ENCODE measurements at regions not wholly inside any gene's neighbourhood (a gene's known extent, or its start where the extent isn't known, plus 50 kb on each side); places are given as distances from the start of the nearest gene placed in this dataset.

- Histone ChIP-seq H3F3A (ENCODE audit: insufficient read depth, low read depth) (no peaks in the 10 kb centered on the region), H3K4me1 (replicated peaks; ENCODE audit: insufficient read depth) (no peaks in the 10 kb centered on the region), H3K36me3 (ENCODE audit: low read depth) (no peaks in the 10 kb centered on the region), H3K4me3 (no peak overlapping the region), H3K4me2 (no peak overlapping the region), H2AFZ (no peak overlapping the region), H4K20me1 (ENCODE audit: insufficient read depth) (no peaks in the 10 kb centered on the region), H3K9me2 (ENCODE audit: insufficient read depth) (no peaks in the 10 kb centered on the region; the same call in 1 of the 2 replicates), H3K27ac (no peak overlapping the region), H3K9me3 (ENCODE audit: insufficient read depth, low read depth) (no peaks in the 10 kb centered on the region), H3K27me3 (ENCODE audit: insufficient read depth, low read depth) (no peaks in the 10 kb centered on the region), H3K79me2 (ENCODE audit: low read depth) (no peaks in the 10 kb centered on the region)
- intact Hi-C loops (cut with micrococcal nuclease; ENCODE audit: unreplicated experiment): no loop called here
- TF ChIP-seq EZH2 (IDR thresholded peaks at IDR 0.05; ENCODE audit: low read depth) (no peak), CTCF (conservative IDR thresholded peaks at IDR 0.05) (0 out of 2 replicates have a peak, but pooled peaks have one; percentile 17)
- ChIA-PET POLR2A (ENCODE audit: unreplicated experiment) (no interaction called here), CTCF (no interaction called here)
- BruUV-seq (replicated peaks): no TSS peak
- no peak for DNase-seq
These were observed 73.1 kb upstream of the ANKRD50 start for GRCh38 chr4:124785645-124786044.

- CTCF ChIA-PET: no interaction called here
These were observed 71.3 kb upstream of the ANKRD50 start for GRCh38 chr4:124783847-124784246.

GRCh38 chr4:124777007-124777406 lies 64.5 kb upstream of the ANKRD50 start:
- TF ChIP-seq EZH2 (IDR thresholded peaks at IDR 0.05; ENCODE audit: low read depth) (no peak), CTCF (conservative IDR thresholded peaks at IDR 0.05) (no peak)
- no peaks in the 10 kb centered on the region for H3F3A ChIP-seq (ENCODE audit: insufficient read depth, low read depth)
- no peaks in the 10 kb centered on the region for H3K36me3 ChIP-seq (ENCODE audit: low read depth)
- ChIA-PET POLR2A (ENCODE audit: unreplicated experiment) (no interaction called here), CTCF (no interaction called here)
- no peaks in the 10 kb centered on the region for H3K27me3 ChIP-seq (ENCODE audit: insufficient read depth, low read depth)
- intact Hi-C loops (cut with micrococcal nuclease; ENCODE audit: unreplicated experiment): no loop called here
- H3K9me2 ChIP-seq (ENCODE audit: insufficient read depth): no peaks in the 10 kb centered on the region
- H4K20me1 ChIP-seq (ENCODE audit: insufficient read depth): no peaks in the 10 kb centered on the region
- no peak overlapping the region for H3K4me3 ChIP-seq
- BruUV-seq (replicated peaks): no TSS peak
- H3K9me3 ChIP-seq (ENCODE audit: insufficient read depth, low read depth): no peaks in the 10 kb centered on the region
- no peak overlapping the region for H3K4me2 ChIP-seq
- no peaks in the 10 kb centered on the region for H3K4me1 ChIP-seq (replicated peaks; ENCODE audit: insufficient read depth)
- no peak for DNase-seq
- no peak overlapping the region for H3K27ac ChIP-seq
- no peak overlapping the region for H2AFZ ChIP-seq
- H3K79me2 ChIP-seq (ENCODE audit: low read depth): no peaks in the 10 kb centered on the region

More at GRCh38 chr4:124783847-124784246, 71.3 kb upstream of the ANKRD50 start:
- Histone ChIP-seq H2AFZ (no peak overlapping the region), H3K4me3 (no peak overlapping the region), H3K4me2 (no peak overlapping the region), H4K20me1 (ENCODE audit: insufficient read depth) (no peaks in the 10 kb centered on the region), H3K27ac (no peak overlapping the region), H3K4me1 (replicated peaks; ENCODE audit: insufficient read depth) (no peaks in the 10 kb centered on the region), H3K9me3 (ENCODE audit: insufficient read depth, low read depth) (no peaks in the 10 kb centered on the region), H3K36me3 (ENCODE audit: low read depth) (no peaks in the 10 kb centered on the region), H3K27me3 (ENCODE audit: insufficient read depth, low read depth) (no peaks in the 10 kb centered on the region), H3K79me2 (ENCODE audit: low read depth) (no peaks in the 10 kb centered on the region), H3F3A (ENCODE audit: insufficient read depth, low read depth) (no peaks in the 10 kb centered on the region), H3K9me2 (ENCODE audit: insufficient read depth) (no peaks in the 10 kb centered on the region; the same call in 1 of the 2 replicates)
- POLR2A ChIA-PET (ENCODE audit: unreplicated experiment): no interaction called here
- intact Hi-C loops (cut with micrococcal nuclease; ENCODE audit: unreplicated experiment): no loop called here
- DNase-seq: no peak
- no TSS peak for BruUV-seq (replicated peaks)
- TF ChIP-seq CTCF (conservative IDR thresholded peaks at IDR 0.05): no peak
- TF ChIP-seq EZH2 (IDR thresholded peaks at IDR 0.05; ENCODE audit: low read depth): no peak
